Muscle layer of colon (tissue), 2 donors: ENCODE measurements at regions not wholly inside any gene's neighbourhood (a gene's known extent, or its start where the extent isn't known, plus 50 kb on each side); places are given as distances from the start of the nearest gene placed in this dataset.

Source experiments
- H3K27ac ChIP-seq: one replicate; pipeline ENCODE4 v1.7.0; 2013; ENCODE audit warnings: low read depth, mild to moderate bottlenecking, low read length, moderate library complexity
- H3K27me3 ChIP-seq, 2 donors: one replicate each; pipeline ENCODE4 v1.7.0; 2013; ENCODE audit warnings: low read length in 2 of 2, mild to moderate bottlenecking in 2 of 2; ENCODE audit not compliant: insufficient read depth in 2 of 2, control insufficient read depth in 1 of 2
- H3K36me3 ChIP-seq: one replicate; pipeline ENCODE4 v1.7.0; 2013; ENCODE audit warnings: mild to moderate bottlenecking, low read length; ENCODE audit not compliant: insufficient read depth
- H3K4me1 ChIP-seq: one replicate; pipeline ENCODE4 v1.7.0; 2013; ENCODE audit warnings: mild to moderate bottlenecking, low read length; ENCODE audit not compliant: insufficient read depth
- H3K4me3 ChIP-seq, 2 donors: one replicate each; pipeline ENCODE4 v1.7.0; 2013; ENCODE audit warnings: low read length in 2 of 2, low read depth in 1 of 2, mild to moderate bottlenecking in 1 of 2, moderate library complexity in 1 of 2
- H3K9ac ChIP-seq: one replicate; pipeline ENCODE4 v1.7.0; 2013; ENCODE audit warnings: low read length
- H3K9me3 ChIP-seq: one replicate; pipeline ENCODE4 v1.7.0; 2013; ENCODE audit warnings: mild to moderate bottlenecking, low read length
- donor health status: abdominal sarcoma.
- donor health status: Adenocarcinoma of cecum.

DNA sequence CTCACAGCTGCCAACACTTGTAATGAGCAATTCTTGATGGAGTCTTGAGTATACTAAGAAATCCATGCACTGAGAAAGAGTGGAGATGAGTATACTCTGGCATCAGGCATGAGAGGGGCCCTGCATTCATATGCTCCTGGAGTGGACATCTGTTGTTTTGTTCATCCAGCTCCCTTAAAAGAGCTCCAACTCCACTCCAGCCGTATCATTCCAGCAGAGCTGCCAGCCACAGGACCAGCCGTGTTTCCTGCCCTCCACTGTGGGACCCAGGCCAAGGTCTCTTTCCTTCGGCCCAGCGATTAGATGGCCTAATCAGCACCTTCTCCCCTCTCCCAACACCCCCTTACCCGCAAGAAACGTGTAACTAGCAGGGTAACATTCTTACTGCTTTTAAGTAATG, 144.5 kb downstream of the OMA1 start:
- H3K27me3 ChIP-seq: no peaks in the 10 kb centered on the region
- no peaks in the 10 kb centered on the region for H3K9me3 ChIP-seq
- peaks cover 23% of the 10 kb centered on the region for H3K4me1 ChIP-seq
- no peaks in the 10 kb centered on the region for H3K36me3 ChIP-seq
- no peak overlapping the region for H3K9ac ChIP-seq
- H3K4me3 ChIP-seq: no peak overlapping the region
- H3K27ac ChIP-seq: no peak overlapping the region

- H3K4me3 ChIP-seq: no peak overlapping the region
- H3K9ac ChIP-seq: no peak overlapping the region
- H3K27ac ChIP-seq: no peak overlapping the region
- H3K4me1 ChIP-seq: peaks cover 23% of the 10 kb centered on the region
- H3K9me3 ChIP-seq: no peaks in the 10 kb centered on the region
- no peaks in the 10 kb centered on the region for H3K27me3 ChIP-seq
- no peaks in the 10 kb centered on the region for H3K36me3 ChIP-seq
Measured at GRCh38 chr1:58399176-58399575, 147.3 kb downstream of the OMA1 start.

DNA sequence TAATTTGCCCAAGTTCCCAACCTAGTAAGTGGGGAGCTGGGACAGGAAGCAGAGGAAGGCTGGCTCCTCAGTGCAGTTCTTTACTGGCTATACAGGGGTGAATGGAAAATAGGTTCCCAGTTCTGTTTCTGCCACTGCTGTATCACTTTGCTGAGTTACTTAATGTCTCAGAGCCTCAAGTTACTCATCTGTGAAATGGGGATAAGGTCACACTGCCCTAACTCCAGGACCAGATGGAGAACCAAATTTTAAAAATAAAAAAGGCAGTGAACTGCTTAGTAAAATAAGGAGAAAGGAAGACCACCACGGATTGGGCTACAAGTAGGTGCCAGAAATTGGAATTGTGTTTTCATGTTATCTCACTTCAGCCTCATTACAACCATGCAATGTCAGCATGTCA, 147.8 kb downstream of the OMA1 start:
- Histone ChIP-seq H3K27me3 (no peaks in the 10 kb centered on the region), H3K4me3 (no peak overlapping the region), H3K4me1 (peaks cover 21% of the 10 kb centered on the region), H3K9me3 (no peaks in the 10 kb centered on the region), H3K9ac (no peak overlapping the region), H3K36me3 (no peaks in the 10 kb centered on the region), H3K27ac (no peak overlapping the region)

DNA sequence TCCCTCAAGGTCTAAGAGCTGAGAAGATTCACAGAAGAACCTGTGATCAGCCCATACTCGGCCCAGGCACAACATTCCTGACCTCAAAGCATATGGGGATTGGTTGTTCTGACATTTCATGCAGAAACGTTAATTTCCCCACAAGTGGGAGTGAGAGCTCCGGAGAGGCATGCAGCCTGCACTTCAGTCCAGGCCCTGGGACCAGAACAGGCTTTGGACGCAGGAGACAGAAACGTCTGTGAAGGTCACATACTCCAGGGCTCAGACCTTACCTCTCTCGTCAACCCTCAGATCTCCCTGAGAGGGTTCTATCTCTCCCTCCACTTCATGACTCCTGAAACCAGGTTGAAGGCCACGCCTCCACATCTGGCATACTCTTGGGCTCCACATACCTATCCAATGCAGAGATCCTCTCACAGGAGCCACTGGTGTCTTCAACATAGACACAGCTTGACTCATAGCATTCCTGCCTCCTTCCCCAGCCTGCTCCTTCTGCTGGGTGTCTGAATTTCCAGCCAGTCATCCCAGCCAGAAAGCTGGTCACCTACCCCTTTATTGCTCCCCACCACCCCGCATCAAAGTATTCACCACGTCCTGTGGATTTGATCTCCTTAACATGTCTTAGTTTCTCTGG, 149.2 kb downstream of the OMA1 start:
- Histone ChIP-seq H3K27me3 (no peaks in the 10 kb centered on the region), H3K9ac (no peak overlapping the region), H3K27ac (no peak overlapping the region), H3K9me3 (no peaks in the 10 kb centered on the region), H3K36me3 (no peaks in the 10 kb centered on the region), H3K4me3 (no peak overlapping the region), H3K4me1 (peaks cover 9% of the 10 kb centered on the region)

- Histone ChIP-seq H3K9me3 (no peaks in the 10 kb centered on the region), H3K4me3 (no peak overlapping the region), H3K4me1 (peaks cover 3% of the 10 kb centered on the region), H3K27ac (no peak overlapping the region), H3K27me3 (no peaks in the 10 kb centered on the region), H3K36me3 (no peaks in the 10 kb centered on the region), H3K9ac (no peak overlapping the region)
Measured at GRCh38 chr1:58396150-58396549, 150.4 kb downstream of the OMA1 start.

DNA sequence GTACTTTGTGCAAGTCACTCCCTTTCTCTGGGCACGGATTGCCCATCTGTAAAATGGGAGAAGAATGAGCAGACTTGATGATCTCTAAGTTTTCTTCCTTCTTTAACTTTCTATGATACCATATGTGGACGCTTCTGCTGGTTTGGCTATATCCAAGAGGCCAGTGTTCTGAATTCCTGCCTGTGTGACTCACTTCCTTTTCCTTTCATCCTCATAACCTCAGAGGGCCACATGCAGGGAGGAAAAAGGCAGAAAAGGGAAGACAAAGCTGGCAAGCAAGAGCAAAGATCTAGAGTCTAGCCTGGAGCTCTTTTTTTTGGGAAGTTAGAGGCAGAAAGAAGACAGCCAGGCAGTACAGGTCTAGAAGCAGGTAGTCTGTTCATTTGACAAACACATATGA, 151.2 kb downstream of the OMA1 start:
- H3K27me3 ChIP-seq: no peaks in the 10 kb centered on the region
- H3K27ac ChIP-seq: no peak overlapping the region
- no peak overlapping the region for H3K4me3 ChIP-seq
- H3K4me1 ChIP-seq: peaks cover 4% of the 10 kb centered on the region
- H3K36me3 ChIP-seq: no peaks in the 10 kb centered on the region
- H3K9ac ChIP-seq: no peak overlapping the region
- H3K9me3 ChIP-seq: no peaks in the 10 kb centered on the region

DNA sequence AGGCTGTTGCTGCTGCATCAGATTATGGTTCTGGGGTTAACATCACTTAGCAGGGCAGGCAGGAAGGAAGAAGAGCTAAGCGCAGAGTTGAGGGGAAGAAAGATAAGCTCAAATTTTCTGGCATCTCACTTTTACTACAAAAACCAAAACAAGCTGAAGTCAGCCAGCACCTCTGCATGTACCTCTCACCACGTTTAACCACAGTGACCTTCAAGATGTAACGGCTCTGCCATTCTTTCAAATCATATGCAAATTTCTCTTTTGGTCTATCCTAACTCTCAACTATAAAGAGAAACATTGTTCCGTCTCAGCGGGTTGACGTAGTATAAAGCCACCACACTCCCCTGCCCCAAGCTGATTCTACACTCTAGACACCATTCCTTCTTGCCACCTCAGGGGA, 154.4 kb downstream of the OMA1 start:
- Histone ChIP-seq H3K9me3 (no peaks in the 10 kb centered on the region), H3K36me3 (no peaks in the 10 kb centered on the region), H3K4me3 (no peak overlapping the region), H3K27ac (no peak overlapping the region), H3K9ac (no peak overlapping the region), H3K4me1 (peaks cover 4% of the 10 kb centered on the region), H3K27me3 (no peaks in the 10 kb centered on the region)

- Histone ChIP-seq H3K36me3 (no peaks in the 10 kb centered on the region), H3K4me3 (no peak overlapping the region), H3K4me1 (peaks cover 4% of the 10 kb centered on the region), H3K9me3 (no peaks in the 10 kb centered on the region), H3K27ac (no peak overlapping the region), H3K27me3 (no peaks in the 10 kb centered on the region), H3K9ac (no peak overlapping the region)
Measured at GRCh38 chr1:58391514-58391913, 155.0 kb downstream of the OMA1 start.

GRCh38 chr1:58391056-58391455, 155.5 kb downstream of the OMA1 start:
- Histone ChIP-seq H3K27ac (no peak overlapping the region), H3K9me3 (no peaks in the 10 kb centered on the region), H3K27me3 (no peaks in the 10 kb centered on the region), H3K4me1 (peaks cover 4% of the 10 kb centered on the region), H3K36me3 (no peaks in the 10 kb centered on the region), H3K9ac (no peak overlapping the region), H3K4me3 (no peak overlapping the region)

DNA sequence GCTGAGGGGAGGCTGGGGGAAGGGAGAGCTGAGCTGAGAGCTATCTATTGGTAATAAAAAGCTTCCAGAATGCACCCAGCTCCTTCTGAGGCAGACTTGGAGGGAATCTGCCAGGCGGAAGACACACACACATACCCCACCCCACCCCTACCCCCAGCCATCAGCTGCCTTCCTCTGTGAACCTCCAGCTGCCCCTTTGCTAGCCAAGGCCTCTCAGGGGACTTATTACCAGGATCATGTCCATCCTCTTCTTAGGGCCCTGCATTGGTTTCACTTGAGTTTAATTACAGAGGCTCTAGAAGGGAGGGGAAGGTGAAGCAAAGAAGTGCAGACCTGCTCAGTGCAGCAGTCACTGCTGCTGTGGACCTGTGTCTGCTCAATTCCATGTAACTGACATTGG, 156.4 kb downstream of the OMA1 start:
- H3K4me3 ChIP-seq: no peak overlapping the region
- no peaks in the 10 kb centered on the region for H3K9me3 ChIP-seq
- no peak overlapping the region for H3K9ac ChIP-seq
- H3K36me3 ChIP-seq: no peaks in the 10 kb centered on the region
- no peak overlapping the region for H3K27ac ChIP-seq
- peaks cover 4% of the 10 kb centered on the region for H3K4me1 ChIP-seq
- no peaks in the 10 kb centered on the region for H3K27me3 ChIP-seq

- no peak overlapping the region for H3K4me3 ChIP-seq
- H3K27me3 ChIP-seq: no peaks in the 10 kb centered on the region
- H3K4me1 ChIP-seq: no peaks in the 10 kb centered on the region
- H3K9me3 ChIP-seq: no peaks in the 10 kb centered on the region
- no peaks in the 10 kb centered on the region for H3K36me3 ChIP-seq
- H3K27ac ChIP-seq: no peak overlapping the region
- H3K9ac ChIP-seq: no peak overlapping the region
Measured at GRCh38 chr1:58380345-58380744, 166.2 kb downstream of the OMA1 start.

DNA sequence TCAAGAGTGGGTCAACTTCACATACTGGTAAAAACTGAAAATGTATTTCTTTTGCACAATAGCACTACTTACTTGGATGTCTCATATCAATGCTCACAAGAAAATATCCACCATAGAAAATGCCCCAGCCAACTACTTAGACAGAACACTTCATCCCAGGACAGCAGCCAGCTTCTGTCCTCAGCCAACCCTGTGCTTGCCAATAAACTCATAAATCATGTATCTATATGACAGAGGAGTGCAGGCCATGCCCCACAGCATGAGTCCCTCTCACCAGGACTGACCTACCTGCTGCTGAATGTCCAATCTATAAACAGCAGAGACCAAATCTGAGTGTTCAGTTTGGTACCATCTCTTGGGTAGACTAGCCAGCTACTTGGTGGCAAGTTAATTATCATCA, 179.3 kb downstream of the OMA1 start:
- no peak overlapping the region for H3K4me3 ChIP-seq
- no peaks in the 10 kb centered on the region for H3K9me3 ChIP-seq
- no peak overlapping the region for H3K9ac ChIP-seq
- no peak overlapping the region for H3K27ac ChIP-seq
- no peaks in the 10 kb centered on the region for H3K36me3 ChIP-seq
- H3K27me3 ChIP-seq: no peaks in the 10 kb centered on the region
- no peaks in the 10 kb centered on the region for H3K4me1 ChIP-seq
